HG02763 (cell line): ENCODE measurements at regions not wholly inside any gene's neighbourhood (a gene's known extent, or its start where the extent isn't known, plus 50 kb on each side); places are given as distances from the start of the nearest gene placed in this dataset.
A peak's percentile ranks its signal among the peaks of the same experiment; 100 is the strongest.
"Not testable (repeated sequence)": the region's sequence is repeated elsewhere in the genome, so short reads cannot be mapped to it uniquely, and the experiment has no call there.

ENCODE experiments used
- ATAC-seq: cut with Tn5 transposase; IDR thresholded peaks from one replicate; pipeline ENCODE4 v1.9.1; 2021; ENCODE audit warnings: mild to moderate bottlenecking, moderate library complexity; ENCODE audit not compliant: unreplicated experiment

- ATAC-seq: not testable (repeated sequence)
Observed at GRCh38 chr4:68720723-68721122, 50.3 kb upstream of the UGT2B15 start.

- ATAC-seq: no peak
Observed at GRCh38 chr4:68724426-68724825, 54.0 kb upstream of the UGT2B15 start.

- no peak for ATAC-seq
Observed at GRCh38 chr4:68724922-68725321, 54.5 kb upstream of the UGT2B15 start.

- peak; percentile 81 for ATAC-seq
Observed at GRCh38 chr4:68732653-68733466, 62.4 kb upstream of the UGT2B15 start.

- ATAC-seq: peak; percentile 48
Observed at GRCh38 chr4:68734095-68734494, 63.6 kb upstream of the UGT2B15 start.

DNA sequence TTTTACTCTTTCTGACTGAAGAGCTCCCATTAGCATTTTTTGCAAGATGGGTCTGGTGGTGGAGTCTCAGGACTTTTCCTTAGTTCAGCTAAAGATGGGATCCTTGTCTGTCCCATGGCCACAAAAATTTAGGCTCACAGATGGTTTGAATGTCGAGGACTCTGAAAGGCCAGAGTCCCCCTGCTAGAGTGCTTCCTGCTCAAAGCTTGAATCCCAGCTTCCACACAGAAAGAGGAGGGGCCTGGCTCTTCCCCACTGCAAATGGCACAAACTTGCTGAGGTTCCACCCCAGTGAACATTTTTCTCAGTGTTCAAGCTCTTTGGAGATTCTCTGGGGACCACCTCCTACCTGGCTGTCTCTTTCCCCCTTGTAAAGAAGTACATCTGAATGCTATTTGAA lies 64.7 kb upstream of the UGT2B15 start:
- ATAC-seq: no peak

DNA sequence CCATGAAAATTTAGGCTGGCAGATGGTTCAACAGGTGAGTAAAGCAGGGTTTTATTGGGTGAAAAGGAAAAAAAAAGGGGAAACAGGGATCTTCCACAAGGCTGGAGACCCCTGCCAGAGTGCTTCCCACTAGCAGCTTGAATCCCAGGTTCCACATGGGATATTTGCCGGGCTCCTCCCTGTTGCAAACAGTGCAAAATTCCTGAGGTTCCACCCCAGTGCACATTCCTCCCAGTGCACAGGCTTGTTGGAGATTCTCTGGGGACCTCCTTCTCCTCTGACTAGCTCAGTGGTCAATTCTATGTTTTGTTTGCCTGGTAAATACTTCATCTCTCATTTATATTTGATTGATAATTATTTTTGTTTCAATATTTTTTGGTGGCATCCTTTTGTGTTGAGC lies 66.4 kb upstream of the UGT2B15 start:
- ATAC-seq: no peak

- ATAC-seq: no peak
Observed at GRCh38 chr4:68738036-68738435, 67.6 kb upstream of the UGT2B15 start.

DNA sequence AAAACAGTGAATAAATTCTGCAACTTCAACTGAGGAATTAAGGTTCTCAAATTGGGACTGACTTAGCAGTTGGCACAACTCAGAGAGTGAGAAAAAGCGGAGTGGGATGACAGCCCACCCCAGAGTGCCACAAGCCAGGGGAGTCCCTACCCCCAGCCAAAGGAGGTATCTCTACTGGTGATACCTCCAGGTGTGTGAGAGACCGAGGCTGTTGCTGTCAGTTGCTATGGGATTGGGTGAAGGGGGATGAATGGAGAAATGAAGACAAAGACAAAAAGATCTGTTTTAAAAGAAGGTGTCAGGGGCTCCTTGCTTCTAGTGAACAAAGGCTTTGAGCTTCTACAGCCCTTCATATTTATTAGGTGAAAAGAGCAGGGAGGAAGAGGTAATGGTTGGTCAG lies 71.4 kb upstream of the UGT2B10 start:
- no peak for ATAC-seq

DNA sequence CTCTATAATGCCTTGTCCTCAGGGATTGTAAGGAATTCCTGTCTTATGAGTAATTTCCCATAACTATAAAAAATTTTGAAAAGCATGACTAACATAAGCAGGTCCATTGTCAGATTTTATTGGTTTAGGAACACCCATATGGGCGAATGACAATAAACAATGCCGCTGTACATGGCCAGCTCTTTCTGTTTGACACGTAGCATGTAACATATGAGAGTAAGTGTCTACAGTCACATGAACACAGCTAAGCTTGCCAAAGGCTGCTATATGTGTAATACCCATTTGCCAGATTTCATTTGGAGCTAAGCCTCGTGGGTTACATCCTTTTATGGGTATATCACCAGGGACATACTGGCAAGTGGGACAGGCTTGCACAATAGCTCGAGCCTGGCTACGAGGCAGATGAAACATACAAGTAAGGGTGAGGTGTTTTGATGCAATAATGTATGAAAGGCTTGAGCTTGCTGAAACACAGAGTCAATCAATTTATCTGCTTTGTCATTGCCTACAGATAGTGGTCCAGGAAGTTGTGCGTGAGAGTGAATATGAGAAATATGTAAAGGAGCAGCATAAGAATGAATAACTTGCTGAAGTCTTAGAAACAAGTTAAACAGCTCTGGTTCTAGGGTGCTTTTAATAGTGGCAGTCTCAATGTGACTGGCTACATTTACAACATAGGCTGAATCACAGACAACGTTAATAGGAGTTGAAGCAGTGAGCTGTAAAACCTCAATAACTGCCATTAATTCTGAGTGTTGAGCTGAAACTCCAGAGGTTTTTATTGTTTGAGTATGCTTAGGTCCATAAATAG lies 67.4 kb upstream of the UGT2B10 start:
- ATAC-seq: no peak

DNA sequence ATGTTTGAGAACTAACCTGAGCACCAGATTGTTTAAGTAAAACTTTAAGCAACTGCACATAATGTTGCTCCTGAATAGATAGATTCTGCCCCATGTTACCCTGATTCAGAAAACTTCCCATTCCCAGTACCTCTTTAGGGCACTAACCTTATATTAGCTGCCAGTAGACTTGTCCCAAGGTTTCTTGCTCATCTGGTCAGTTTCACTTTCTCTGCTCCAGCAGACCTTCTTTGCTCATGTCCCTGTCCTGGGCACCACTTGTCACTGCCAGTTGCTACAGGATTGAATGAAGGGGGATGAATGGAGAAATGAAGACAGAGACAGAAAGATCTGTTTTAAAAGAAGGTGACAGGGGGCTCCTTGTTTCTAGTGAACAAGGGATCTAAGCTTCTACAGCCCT lies 65.2 kb upstream of the UGT2B10 start:
- no peak for ATAC-seq

- no peak for ATAC-seq
Observed at GRCh38 chr4:68751138-68751537, 64.7 kb upstream of the UGT2B10 start.

DNA sequence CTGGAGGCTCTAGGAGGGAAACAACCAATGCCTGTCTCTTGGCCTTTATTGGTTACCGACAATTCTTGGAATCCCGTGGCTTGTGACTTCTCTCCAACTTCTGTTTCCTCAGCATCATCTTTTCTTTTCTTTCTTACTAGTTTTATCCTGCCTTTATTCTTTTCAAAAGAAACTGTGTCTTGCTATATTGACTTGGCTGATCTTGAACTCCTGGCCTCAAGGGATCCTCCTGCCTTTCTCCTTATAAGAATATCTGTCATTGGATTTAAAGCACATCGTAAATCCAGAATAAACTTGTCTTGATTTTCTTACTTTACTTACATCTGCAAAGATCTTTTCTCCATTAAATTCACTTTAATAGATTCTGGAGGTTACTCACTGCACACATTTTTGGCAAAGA lies 49.9 kb upstream of the UGT2B10 start:
- no peak for ATAC-seq
